Tibial nerve (tissue), 4 donors: ENCODE measurements at regions not wholly inside any gene's neighbourhood (a gene's known extent, or its start where the extent isn't known, plus 50 kb on each side); places are given as distances from the start of the nearest gene placed in this dataset.

Experiments used
- EP300 ChIP-seq, 2 donors: sonication (generic); formaldehyde crosslinking; IDR thresholded peaks; one replicate each; pipeline ENCODE4 v1.6.1; 2017; ENCODE audit warnings: antibody characterized with exemption in 2 of 2, mild to moderate bottlenecking in 1 of 2
- POLR2A ChIP-seq, 2 donors: fragments of 450-650 bp; IDR thresholded peaks; one replicate each; pipeline ENCODE4 v1.6.1; 2017; ENCODE audit warnings: antibody characterized with exemption in 2 of 2, mild to moderate bottlenecking in 2 of 2, moderate library complexity in 2 of 2
- TF ChIP-seq, protein P1 (sequence below), 5 experiments: fragments of 200-600 bp in 3 of 5; fragments of 450-650 bp in 2 of 5; sonication (generic) in 3 of 5; IDR thresholded peaks; one replicate each; pipeline ENCODE4 v1.5.1; 2016 to 2019; ENCODE audit warnings: antibody characterized with exemption in 5 of 5, mild to moderate bottlenecking in 3 of 5, moderate library complexity in 2 of 5

DNA sequence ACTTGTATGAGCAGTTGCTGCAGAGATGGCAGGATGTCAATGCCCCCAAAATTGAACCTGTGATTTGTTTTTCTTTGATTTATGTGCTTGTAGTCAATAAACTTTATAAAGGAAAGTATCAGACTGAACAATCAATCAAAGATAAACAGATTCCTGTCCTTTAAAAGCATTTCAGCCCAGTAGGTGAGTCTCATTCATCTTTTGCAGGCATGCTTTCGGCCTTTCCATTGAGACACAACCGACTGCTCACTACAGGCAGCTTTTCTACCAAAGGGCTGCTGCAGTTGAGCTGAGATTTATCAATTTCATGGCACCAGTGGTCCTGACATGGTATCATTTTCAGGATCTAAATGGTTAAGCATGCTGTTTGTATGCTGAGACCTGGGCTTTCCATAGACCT, 513.6 kb upstream of the PTBP2 start:
- no peak for TF ChIP-seq EP300 (IDR thresholded peaks at IDR 0.05)
- TF ChIP-seq, protein P1, sequence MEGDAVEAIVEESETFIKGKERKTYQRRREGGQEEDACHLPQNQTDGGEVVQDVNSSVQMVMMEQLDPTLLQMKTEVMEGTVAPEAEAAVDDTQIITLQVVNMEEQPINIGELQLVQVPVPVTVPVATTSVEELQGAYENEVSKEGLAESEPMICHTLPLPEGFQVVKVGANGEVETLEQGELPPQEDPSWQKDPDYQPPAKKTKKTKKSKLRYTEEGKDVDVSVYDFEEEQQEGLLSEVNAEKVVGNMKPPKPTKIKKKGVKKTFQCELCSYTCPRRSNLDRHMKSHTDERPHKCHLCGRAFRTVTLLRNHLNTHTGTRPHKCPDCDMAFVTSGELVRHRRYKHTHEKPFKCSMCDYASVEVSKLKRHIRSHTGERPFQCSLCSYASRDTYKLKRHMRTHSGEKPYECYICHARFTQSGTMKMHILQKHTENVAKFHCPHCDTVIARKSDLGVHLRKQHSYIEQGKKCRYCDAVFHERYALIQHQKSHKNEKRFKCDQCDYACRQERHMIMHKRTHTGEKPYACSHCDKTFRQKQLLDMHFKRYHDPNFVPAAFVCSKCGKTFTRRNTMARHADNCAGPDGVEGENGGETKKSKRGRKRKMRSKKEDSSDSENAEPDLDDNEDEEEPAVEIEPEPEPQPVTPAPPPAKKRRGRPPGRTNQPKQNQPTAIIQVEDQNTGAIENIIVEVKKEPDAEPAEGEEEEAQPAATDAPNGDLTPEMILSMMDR (IDR thresholded peaks at IDR 0.05) = no peak
- TF ChIP-seq POLR2A (IDR thresholded peaks at IDR 0.05) = no peak
